A549 (cell line): ENCODE measurements at regions not wholly inside any gene's neighbourhood (a gene's known extent, or its start where the extent isn't known, plus 50 kb on each side); places are given as distances from the start of the nearest gene placed in this dataset.

ENCODE experiments used
- ATAC-seq, 2 experiments: fragments of 200-7000 bp in 1 of 2; fragments of >200 bp in 1 of 2; cut with Nextera tagmentation in 1 of 2; cut with Tn5 transposase in 1 of 2; 3 replicates each; pipeline versions ENCODE4 v1.8.0 to v1.9.1; 2018 to 2020; ENCODE audit warnings: mild to moderate bottlenecking in 1 of 2, moderate library complexity in 1 of 2
- CTCF ChIA-PET: fragments of 300-600 bp; sonication (Branson Sonifier 250); formaldehyde crosslinking; extraction: SDS; loops from one replicate; lab custom pipeline; 2021; ENCODE audit warnings: antibody characterized with exemption, inconsistent platforms; lab: Yijun Ruan, JAX
- POLR2A ChIA-PET: fragments of 350-600 bp; formaldehyde crosslinking; extraction: SDS; loops from one replicate; lab custom pipeline; 2021; ENCODE audit warnings: antibody characterized with exemption, inconsistent platforms; lab: Yijun Ruan, JAX
- DNase-seq, 2 experiments: peaks; one replicate each; pipeline versions ENCODE4 v3.0.0 to v3.0.0-alpha.2; 2011 to 2016; ENCODE audit warnings: low read depth in 1 of 2, low spot score in 1 of 2
- FAIRE-seq: peaks from 2 replicates; lab custom pipeline; 2011; peaks lifted over from hg19 to GRCh38; lab: Jason Lieb, UNC
- H3K27ac ChIP-seq, 2 experiments: fragments of >200 bp; sonication (Bioruptor Twin); formaldehyde crosslinking; 3 replicates each; pipeline ENCODE4 v1.5.1; 2016 to 2017
- H3K4me1 ChIP-seq: fragments of >200 bp; sonication (Bioruptor Twin); formaldehyde crosslinking; 3 replicates; pipeline ENCODE4 v1.6.1; 2016
- H3K4me2 ChIP-seq: fragments of >200 bp; sonication (Bioruptor Twin); formaldehyde crosslinking; 3 replicates; pipeline ENCODE4 v1.6.1; 2016
- H3K4me3 ChIP-seq: fragments of >200 bp; sonication (Bioruptor Twin); formaldehyde crosslinking; 3 replicates; pipeline ENCODE4 v1.5.1; 2016
- H3K9me3 ChIP-seq: fragments of >200 bp; sonication (Bioruptor Twin); formaldehyde crosslinking; 3 replicates; pipeline ENCODE4 v1.6.1; 2016
- BHLHE40 ChIP-seq: IDR thresholded peaks from 2 replicates; pipeline ENCODE4 v1.6.1; 2012; ENCODE audit warnings: low read depth, low read length, inconsistent platforms
- E2F6 ChIP-seq: IDR thresholded peaks from 2 replicates; pipeline ENCODE4 v1.6.1; 2012; ENCODE audit warnings: low read depth, borderline replicate concordance
- EHMT2 ChIP-seq: fragments of 200-600 bp; sonication (generic); IDR thresholded peaks from 2 replicates; pipeline ENCODE4 v1.6.1; 2016; ENCODE audit warnings: antibody characterized with exemption, low read depth, mild to moderate bottlenecking, moderate library complexity
- ELK1 ChIP-seq: fragments of 150-350 bp; IDR thresholded peaks from 2 replicates; pipeline ENCODE4 v1.6.1; 2014; ENCODE audit warnings: low read depth, mild to moderate bottlenecking, low read length
- FOSL2 ChIP-seq, 2 experiments: fragments of 450-650 bp in 1 of 2; fragments of >200 bp in 1 of 2; sonication (Bioruptor Twin) in 1 of 2; formaldehyde crosslinking; IDR thresholded peaks; 2 replicates each; pipeline versions ENCODE4 v1.5.0 to v1.6.1; 2016 to 2020; ENCODE audit warnings: mild to moderate bottlenecking in 1 of 2, moderate library complexity in 1 of 2
- FOXS1 ChIP-seq: fragments of 250-450 bp; sonication (Bioruptor Pico); IDR thresholded peaks from 2 replicates; pipeline ENCODE4 v1.5.0; 2020; ENCODE audit warnings: mild to moderate bottlenecking, moderate library complexity
- GATA3 ChIP-seq: IDR thresholded peaks from 2 replicates; pipeline ENCODE4 v1.6.1; 2012; ENCODE audit warnings: borderline replicate concordance
- HES2 ChIP-seq: fragments of >200 bp; sonication (Bioruptor Twin); formaldehyde crosslinking; IDR thresholded peaks from 2 replicates; pipeline ENCODE4 v1.6.1; 2016
- HEYL ChIP-seq: fragments of 250-450 bp; sonication (Bioruptor Pico); IDR thresholded peaks from 2 replicates; pipeline ENCODE4 v1.8.0; 2021; ENCODE audit warnings: mild to moderate bottlenecking, moderate library complexity
- HOXB5 ChIP-seq: fragments of 250-450 bp; sonication (Bioruptor Pico); IDR thresholded peaks from 2 replicates; pipeline ENCODE4 v1.5.0; 2020; ENCODE audit warnings: mild to moderate bottlenecking, moderate library complexity
- JUNB ChIP-seq: fragments of >200 bp; sonication (Bioruptor Twin); formaldehyde crosslinking; IDR thresholded peaks from 2 replicates; pipeline ENCODE4 v1.6.1; 2016
- KDM1A ChIP-seq: fragments of 200-600 bp; sonication (generic); IDR thresholded peaks from 2 replicates; pipeline ENCODE4 v1.6.1; 2016; ENCODE audit warnings: low read depth, mild to moderate bottlenecking
- MAX ChIP-seq: IDR thresholded peaks from 2 replicates; pipeline ENCODE4 v1.6.1; 2012
- MAZ ChIP-seq: fragments of 150-350 bp; IDR thresholded peaks from 2 replicates; pipeline ENCODE4 v1.6.1; 2014; ENCODE audit warnings: antibody characterized with exemption, low read depth, low read length, borderline replicate concordance
- NPAS2 ChIP-seq: fragments of 250-450 bp; sonication (Bioruptor Pico); IDR thresholded peaks from 2 replicates; pipeline ENCODE4 v1.8.0; 2022; ENCODE audit warnings: mild to moderate bottlenecking, moderate library complexity, borderline replicate concordance
- NR3C1 ChIP-seq: fragments of >200 bp; sonication (Bioruptor Twin); formaldehyde crosslinking; IDR thresholded peaks from 3 replicates; pipeline ENCODE4 v1.6.1; 2017
- PBX3 ChIP-seq: IDR thresholded peaks from 2 replicates; pipeline ENCODE4 v1.6.1; 2012
- POLR2A ChIP-seq: IDR thresholded peaks from 2 replicates; pipeline ENCODE4 v1.6.1; 2012; ENCODE audit warnings: mild to moderate bottlenecking, low read length
- RAD21 ChIP-seq, 2 experiments: fragments of >200 bp in 1 of 2; sonication (Bioruptor Twin) in 1 of 2; formaldehyde crosslinking in 1 of 2; IDR thresholded peaks in 1 of 2; conservative IDR thresholded peaks in 1 of 2; 2 replicates in 1 of 2; 3 replicates in 1 of 2; pipeline ENCODE4 v1.6.1; 2012 to 2018; ENCODE audit warnings: inconsistent platforms in 1 of 2
- REST ChIP-seq: fragments of 200-600 bp; sonication (generic); IDR thresholded peaks from 2 replicates; pipeline ENCODE4 v1.6.1; 2016; ENCODE audit warnings: antibody characterized with exemption, mild to moderate bottlenecking, moderate library complexity
- TP53 ChIP-seq: fragments of 250-450 bp; sonication (Bioruptor Pico); IDR thresholded peaks from 2 replicates; pipeline ENCODE4 v1.5.0; 2021; ENCODE audit warnings: mild to moderate bottlenecking, moderate library complexity
- WGBS: methylation state at CpG from one replicate; pipeline ENCODE4 v1.1.6; 2017; ENCODE audit errors: missing lambda C conversion rate; 5-methylcytosine and 5-hydroxymethylcytosine counted together

- Histone ChIP-seq H3K4me3 (no peak overlapping the region), H3K9me3 (peaks cover 19% of the 10 kb centered on the region), H3K4me1 (peaks cover 23% of the 10 kb centered on the region), H3K27ac (peak overlapping the region in 1 of 2 experiments; percentile 86; a peak in 3 of 6 replicates), H3K4me2 (no peak overlapping the region)
- DNase-seq (no peak), ATAC-seq (no peak), FAIRE-seq (no peak)
- POLR2A ChIA-PET, result no interaction called here
- TF ChIP-seq FOXS1 (CRISPR knock-in tag), result no peak
- 83% methylated on average over 6 of the region's 6 CpGs for WGBS
- CTCF ChIA-PET, result no interaction called here
Observed at GRCh38 chr6:14274016-14274415, 156.4 kb downstream of the CD83 start.

- peaks cover 19% of the 10 kb centered on the region for H3K9me3 ChIP-seq
- no peak overlapping the region for H3K4me2 ChIP-seq
- POLR2A ChIA-PET, result no interaction called here
- peak overlapping the region in 1 of 2 experiments; percentile 86; a peak in 3 of 6 replicates for H3K27ac ChIP-seq
- H3K4me3 ChIP-seq, result no peak overlapping the region
- TF ChIP-seq MAZ (no peak), HES2 (no peak), PBX3 (no peak), BHLHE40 (no peak), POLR2A (no peak), FOSL2 (IDR thresholded peaks at IDR 0.05) (no peak), FOSL2 (CRISPR knock-in tag; IDR thresholded peaks at IDR 0.05) (no peak), HOXB5 (CRISPR knock-in tag) (no peak)
- WGBS, result 85% methylated on average over 15 of the region's 16 CpGs
- H3K4me1 ChIP-seq, result peaks cover 23% of the 10 kb centered on the region
- CTCF ChIA-PET, result no interaction called here
- DNase-seq, result no peak
- ATAC-seq, result no peak
- FAIRE-seq, result no peak
Observed at GRCh38 chr6:14274546-14275492, 157.2 kb downstream of the CD83 start.

- TF ChIP-seq E2F6, result no peak
- TF ChIP-seq ELK1, result no peak
- TF ChIP-seq JUNB, result no peak
- TF ChIP-seq RAD21 (conservative IDR thresholded peaks at IDR 0.05 in 1 of 2, IDR thresholded peaks at IDR 0.05 in 1 of 2), result no peak
- no peak for TF ChIP-seq TP53 (CRISPR knock-in tag)
- TF ChIP-seq HEYL (CRISPR knock-in tag), result no peak
- TF ChIP-seq EHMT2, result no peak
- H3K4me1 ChIP-seq, result peaks cover 17% of the 10 kb centered on the region
- ChIA-PET CTCF (no interaction called here), POLR2A (no interaction called here)
- FAIRE-seq (no peak), DNase-seq (no peak), ATAC-seq (no peak)
- 74% methylated on average over 3 of the region's 9 CpGs for WGBS
- H3K4me2 ChIP-seq, result no peak overlapping the region
- no peak overlapping the region for H3K4me3 ChIP-seq
- H3K27ac ChIP-seq, result peak overlapping the region in 1 of 2 experiments; percentile 86; a peak in 3 of 6 replicates
- H3K9me3 ChIP-seq, result peaks cover 15% of the 10 kb centered on the region
Observed at GRCh38 chr6:14275493-14275851, 157.9 kb downstream of the CD83 start.

GRCh38 chr6:14276071-14276470 lies 158.5 kb downstream of the CD83 start:
- no peak for DNase-seq
- H3K9me3 ChIP-seq, result peaks cover 15% of the 10 kb centered on the region
- no peak for FAIRE-seq
- no peak for ATAC-seq
- WGBS, result 73% methylated on average over 4 of the region's 4 CpGs
- H3K4me2 ChIP-seq, result no peak overlapping the region
- ChIA-PET CTCF (no interaction called here), POLR2A (no interaction called here)
- H3K27ac ChIP-seq, result peak overlapping the region in 1 of 2 experiments; percentile 86; a peak in 3 of 6 replicates
- H3K4me1 ChIP-seq, result peaks cover 14% of the 10 kb centered on the region; the same call in 2 of the 3 replicates
- no peak overlapping the region for H3K4me3 ChIP-seq
- TF ChIP-seq MAZ (no peak), ELK1 (no peak), NR3C1 (no peak), KDM1A (no peak), GATA3 (no peak), MAX (no peak), REST (no peak), NPAS2 (CRISPR knock-in tag) (no peak)
